GM18873 (cell line): ENCODE measurements at regions not wholly inside any gene's neighbourhood (a gene's known extent, or its start where the extent isn't known, plus 50 kb on each side); places are given as distances from the start of the nearest gene placed in this dataset.

Source experiments
- ATAC-seq: cut with Tn5 transposase; IDR thresholded peaks from one replicate; pipeline ENCODE4 v1.9.1; 2021; ENCODE audit warnings: mild to moderate bottlenecking, moderate library complexity, moderate number of reproducible peaks; ENCODE audit not compliant: unreplicated experiment, low FRiP score

GRCh38 chr11:43250309-43250708 is 61.5 kb upstream of the API5 start:
- ATAC-seq, result no peak

GRCh38 chr11:43261775-43262174 is 50.0 kb upstream of the API5 start:
- no peak for ATAC-seq
